Pancreas (tissue), 10 donors: ENCODE measurements at regions not wholly inside any gene's neighbourhood (a gene's known extent, or its start where the extent isn't known, plus 50 kb on each side); places are given as distances from the start of the nearest gene placed in this dataset.

ENCODE experiments used
- ATAC-seq, 4 donors: fragments of 200-7000 bp; cut with Tn5 transposase; one replicate each; pipeline versions ENCODE4 v1.8.0 to v1.9.1; 2020; ENCODE audit warnings: mild to moderate bottlenecking in 4 of 4, moderate library complexity in 4 of 4
- DNase-seq, 6 donors: peaks; one replicate each; pipeline ENCODE4 v3.0.0-alpha.2; 2020
- FAIRE-seq: peaks from 2 replicates; lab custom pipeline; 2012; peaks lifted over from hg19 to GRCh38; lab: Jason Lieb, UNC
- H3K27ac ChIP-seq, 4 donors: fragments of 200-600 bp; sonication (generic); 1 replicate in 3 of 4; 2 replicates in 1 of 4; pipeline versions ENCODE4 v1.5.0 to v1.8.0; 2020
- H3K27me3 ChIP-seq, 4 donors: fragments of 200-600 bp; one replicate each; pipeline ENCODE4 v1.8.0; 2021
- H3K36me3 ChIP-seq, 3 donors: fragments of 200-600 bp; sonication (generic) in 1 of 3; one replicate each; pipeline versions ENCODE4 v1.5.0 to v1.8.0; 2020 to 2021
- H3K4me1 ChIP-seq, 3 donors: fragments of 200-600 bp; one replicate each; pipeline ENCODE4 v1.8.0; 2021
- H3K4me3 ChIP-seq, 4 donors: fragments of 200-600 bp; sonication (generic) in 2 of 4; one replicate each; pipeline versions ENCODE4 v1.5.0 to v1.8.0; 2020 to 2021
- H3K9me3 ChIP-seq, 4 donors: fragments of 200-600 bp; one replicate each; pipeline ENCODE4 v1.8.0; 2021
- WGBS, 2 donors: extraction: QIAGEN DNeasy Blood & Tissue Kit; methylation state at CpG; one replicate each; pipeline ENCODE4 v1.1.7; 2013; 5-methylcytosine and 5-hydroxymethylcytosine counted together
- intact Hi-C, 3 donors: fragments of 100-400 bp; cut with DNase I; formaldehyde crosslinking; loops; one replicate each; pipeline versions ENCODE4 v1.11.1 to v1.14.2; 2022
- TF ChIP-seq, protein P1 (sequence below), 4 donors: fragments of 200-600 bp; sonication (generic) in 3 of 4; IDR thresholded peaks; one replicate each; pipeline versions ENCODE4 v1.5.0 to v1.8.0; 2021; ENCODE audit warnings: antibody characterized with exemption in 4 of 4
- donor health status: healthy with polysubstance abuse.
- donor health status: DM: no; HTN: no; CAD: no; lungs with moderate emphysema.
- donor health status: DM: no; HTN: no; CAD: no.
- donor health status: control.
- donor health status: control.
- donor health status: Bipolar disorder and iron deficiency.
- donor health status: DM: yes; HTN: yes; CAD: no.
- donor health status: DM: no; HTN: no; CAD: no.
- donor health status: DM: no; HTN: no; CAD: no.
- donor health status: DM: yes; HTN: yes; CAD: no.

- peaks cover 0 to 3% (median 0%) of the 10 kb centered on the region in 4 donors for H3K27me3 ChIP-seq
- FAIRE-seq: no peak
- TF ChIP-seq, protein P1, sequence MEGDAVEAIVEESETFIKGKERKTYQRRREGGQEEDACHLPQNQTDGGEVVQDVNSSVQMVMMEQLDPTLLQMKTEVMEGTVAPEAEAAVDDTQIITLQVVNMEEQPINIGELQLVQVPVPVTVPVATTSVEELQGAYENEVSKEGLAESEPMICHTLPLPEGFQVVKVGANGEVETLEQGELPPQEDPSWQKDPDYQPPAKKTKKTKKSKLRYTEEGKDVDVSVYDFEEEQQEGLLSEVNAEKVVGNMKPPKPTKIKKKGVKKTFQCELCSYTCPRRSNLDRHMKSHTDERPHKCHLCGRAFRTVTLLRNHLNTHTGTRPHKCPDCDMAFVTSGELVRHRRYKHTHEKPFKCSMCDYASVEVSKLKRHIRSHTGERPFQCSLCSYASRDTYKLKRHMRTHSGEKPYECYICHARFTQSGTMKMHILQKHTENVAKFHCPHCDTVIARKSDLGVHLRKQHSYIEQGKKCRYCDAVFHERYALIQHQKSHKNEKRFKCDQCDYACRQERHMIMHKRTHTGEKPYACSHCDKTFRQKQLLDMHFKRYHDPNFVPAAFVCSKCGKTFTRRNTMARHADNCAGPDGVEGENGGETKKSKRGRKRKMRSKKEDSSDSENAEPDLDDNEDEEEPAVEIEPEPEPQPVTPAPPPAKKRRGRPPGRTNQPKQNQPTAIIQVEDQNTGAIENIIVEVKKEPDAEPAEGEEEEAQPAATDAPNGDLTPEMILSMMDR (IDR thresholded peaks at IDR 0.05): no peak
- H3K36me3 ChIP-seq: no peaks in the 10 kb centered on the region
- no peak for DNase-seq
- H3K4me1 ChIP-seq: no peaks in the 10 kb centered on the region
- intact Hi-C loops: no loop called here
- H3K9me3 ChIP-seq: no peaks in the 10 kb centered on the region
- H3K4me3 ChIP-seq: no peak overlapping the region
- WGBS, 2 donors: 43 to 54% methylated on average over 3 of the region's 3 CpGs
- H3K27ac ChIP-seq: no peak overlapping the region
- no peak for ATAC-seq
These were observed 291.4 kb upstream of the ATP11B start for GRCh38 chr3:182501856-182502255.

GRCh38 chr3:182503401-182503800 lies 289.9 kb upstream of the ATP11B start:
- DNase-seq (no peak), FAIRE-seq (no peak), ATAC-seq (no peak)
- no peaks in the 10 kb centered on the region for H3K9me3 ChIP-seq
- H3K27ac ChIP-seq: no peak overlapping the region
- intact Hi-C loops: no loop called here
- peaks cover 0 to 3% (median 0%) of the 10 kb centered on the region in 4 donors for H3K27me3 ChIP-seq
- TF ChIP-seq, protein P1 (IDR thresholded peaks at IDR 0.05): no peak
- 37 to 57% methylated on average over 2 of the region's 2 CpGs for WGBS, 2 donors
- no peaks in the 10 kb centered on the region for H3K4me1 ChIP-seq
- H3K36me3 ChIP-seq: no peaks in the 10 kb centered on the region
- no peak overlapping the region for H3K4me3 ChIP-seq

GRCh38 chr3:182508919-182509711 lies 284.2 kb upstream of the ATP11B start:
- intact Hi-C loops: no loop called here
- H3K9me3 ChIP-seq: no peaks in the 10 kb centered on the region
- TF ChIP-seq, protein P1 (IDR thresholded peaks at IDR 0.05): no peak
- no peaks in the 10 kb centered on the region for H3K4me1 ChIP-seq
- no peaks in the 10 kb centered on the region for H3K36me3 ChIP-seq
- ATAC-seq: no peak
- H3K27ac ChIP-seq: no peak overlapping the region
- no peak for FAIRE-seq
- 50 to 55% methylated on average over 13 of the region's 13 CpGs for WGBS, 2 donors
- no peaks in the 10 kb centered on the region for H3K27me3 ChIP-seq
- no peak overlapping the region for H3K4me3 ChIP-seq
- DNase-seq: no peak

- DNase-seq (no peak), FAIRE-seq (no peak), ATAC-seq (no peak)
- intact Hi-C loops: no loop called here
- no peaks in the 10 kb centered on the region for H3K4me1 ChIP-seq
- no peaks in the 10 kb centered on the region for H3K9me3 ChIP-seq
- no peaks in the 10 kb centered on the region for H3K27me3 ChIP-seq
- H3K4me3 ChIP-seq: no peak overlapping the region
- TF ChIP-seq, protein P1 (IDR thresholded peaks at IDR 0.05): no peak
- H3K36me3 ChIP-seq: no peaks in the 10 kb centered on the region
- WGBS, 2 donors: 44 to 68% methylated on average over 1 of the region's 1 CpG
- H3K27ac ChIP-seq: no peak overlapping the region
These were observed 283.4 kb upstream of the ATP11B start for GRCh38 chr3:182509844-182510460.
